ENCODE measurements at regions not wholly inside any gene's neighbourhood (a gene's known extent, or its start where the extent isn't known, plus 50 kb on each side); places are given as distances from the start of the nearest gene placed in this dataset.

GRCh38 chr1:232274999-232275710, 354.8 kb downstream of the SIPA1L2 start:
- no peak overlapping the region for H3K27ac ChIP-seq
- peaks cover 7% of the 10 kb centered on the region for H3K27me3 ChIP-seq
- H3K36me3 ChIP-seq: no peaks in the 10 kb centered on the region
- H3K4me1 ChIP-seq (ENCODE audit: control insufficient read depth in 1 of 2, insufficient read depth in 1 of 2, low read depth in 1 of 2, low read length in 1 of 2): peaks cover 4 to 8% of the 10 kb centered on the region in 2 experiments
- TF ChIP-seq CTCF (IDR thresholded peaks at IDR 0.05): no peak
- H3K4me3 ChIP-seq (ENCODE audit: low read depth in 1 of 2, low read length in 1 of 2): no peak overlapping the region
- H3K9me3 ChIP-seq: no peaks in the 10 kb centered on the region

GRCh38 chr1:232274236-232274855, 355.6 kb downstream of the SIPA1L2 start:
- H3K27ac ChIP-seq: no peak overlapping the region
- H3K36me3 ChIP-seq: no peaks in the 10 kb centered on the region
- H3K27me3 ChIP-seq: peaks cover 7% of the 10 kb centered on the region
- H3K4me3 ChIP-seq (ENCODE audit: low read depth in 1 of 2, low read length in 1 of 2): no peak overlapping the region
- H3K4me1 ChIP-seq (ENCODE audit: control insufficient read depth in 1 of 2, insufficient read depth in 1 of 2, low read depth in 1 of 2, low read length in 1 of 2): peaks cover 4 to 8% of the 10 kb centered on the region in 2 experiments
- no peak for TF ChIP-seq CTCF (IDR thresholded peaks at IDR 0.05)
- no peaks in the 10 kb centered on the region for H3K9me3 ChIP-seq

- TF ChIP-seq CTCF (IDR thresholded peaks at IDR 0.05): no peak
- H3K27me3 ChIP-seq: peaks cover 12% of the 10 kb centered on the region
- H3K4me3 ChIP-seq (ENCODE audit: low read depth in 1 of 2, low read length in 1 of 2): no peak overlapping the region
- no peak overlapping the region for H3K27ac ChIP-seq
- H3K9me3 ChIP-seq: no peaks in the 10 kb centered on the region
- peaks cover 4 to 8% of the 10 kb centered on the region in 2 experiments for H3K4me1 ChIP-seq (ENCODE audit: control insufficient read depth in 1 of 2, insufficient read depth in 1 of 2, low read depth in 1 of 2, low read length in 1 of 2)
- H3K36me3 ChIP-seq: no peaks in the 10 kb centered on the region
These were observed 356.9 kb downstream of the SIPA1L2 start for GRCh38 chr1:232273011-232273410.

GRCh38 chr1:232271991-232272589, 357.8 kb downstream of the SIPA1L2 start:
- Histone ChIP-seq H3K36me3 (no peaks in the 10 kb centered on the region), H3K27ac (no peak overlapping the region), H3K4me3 (ENCODE audit: low read depth in 1 of 2, low read length in 1 of 2) (no peak overlapping the region), H3K9me3 (no peaks in the 10 kb centered on the region), H3K27me3 (peaks cover 17% of the 10 kb centered on the region), H3K4me1 (ENCODE audit: control insufficient read depth in 1 of 2, insufficient read depth in 1 of 2, low read depth in 1 of 2, low read length in 1 of 2) (peaks cover 4 to 8% of the 10 kb centered on the region in 2 experiments)
- TF ChIP-seq CTCF (IDR thresholded peaks at IDR 0.05): no peak

- TF ChIP-seq CTCF (IDR thresholded peaks at IDR 0.05): no peak
- no peaks in the 10 kb centered on the region for H3K9me3 ChIP-seq
- H3K36me3 ChIP-seq: no peaks in the 10 kb centered on the region
- H3K4me3 ChIP-seq (ENCODE audit: low read depth in 1 of 2, low read length in 1 of 2): no peak overlapping the region
- no peak overlapping the region for H3K27ac ChIP-seq
- peaks cover 17% of the 10 kb centered on the region for H3K27me3 ChIP-seq
- peaks cover 4 to 8% of the 10 kb centered on the region in 2 experiments for H3K4me1 ChIP-seq (ENCODE audit: control insufficient read depth in 1 of 2, insufficient read depth in 1 of 2, low read depth in 1 of 2, low read length in 1 of 2)
These were observed 358.6 kb downstream of the SIPA1L2 start for GRCh38 chr1:232271299-232271698.
